Activated T-helper 1 cell treated with anti-CD3 and anti-CD28 coated beads, Interleukin-12 subunit alpha, Interleukin-12 subunit beta, Interleukin-2, Interleukin-4 antibody, amounts not matched to agents 30 ng/mL and 10 ng/mL and 1 ng/mL, durations not matched to agents 14 hours and 24 hours and 36 hours (primary cell): ENCODE measurements at regions not wholly inside any gene's neighbourhood (a gene's known extent, or its start where the extent isn't known, plus 50 kb on each side); places are given as distances from the start of the nearest gene placed in this dataset.
"Not testable (repeated sequence)": the region's sequence is repeated elsewhere in the genome, so short reads cannot be mapped to it uniquely, and the experiment has no call there.

ENCODE experiments used
- DNase-seq: peaks from one replicate; pipeline ENCODE4 v3.0.0; 2021; ENCODE audit warnings: low spot score
- H3K27ac Mint-ChIP-seq: one replicate; pipeline ENCODE4 v1.8.0; 2021; ENCODE audit warnings: mild to moderate bottlenecking, mixed read lengths
- H3K27me3 Mint-ChIP-seq: one replicate; pipeline ENCODE4 v1.8.0; 2022; ENCODE audit warnings: mild to moderate bottlenecking, moderate library complexity, mixed read lengths; ENCODE audit not compliant: insufficient read depth
- H3K36me3 Mint-ChIP-seq: one replicate; pipeline ENCODE4 v1.8.0; 2021; ENCODE audit warnings: low read depth, mixed read lengths
- H3K4me1 Mint-ChIP-seq: one replicate; pipeline ENCODE4 v1.8.0; 2021; ENCODE audit warnings: low read depth, mixed read lengths
- H3K4me3 Mint-ChIP-seq: one replicate; pipeline ENCODE4 v1.8.0; 2021; ENCODE audit warnings: mild to moderate bottlenecking, moderate library complexity, mixed read lengths
- H3K9me3 Mint-ChIP-seq: one replicate; pipeline ENCODE4 v1.8.0; 2021; ENCODE audit warnings: mixed read lengths
- intact Hi-C: fragments of 100-400 bp; cut with micrococcal nuclease; formaldehyde crosslinking; loops from one replicate; pipeline ENCODE4 v1.15.1; 2024

GRCh38 chrX:109902665-109903064, 100.2 kb upstream of the TMEM164 start:
- H3K27ac Mint-ChIP-seq, result no peak overlapping the region
- H3K4me1 Mint-ChIP-seq, result no peaks in the 10 kb centered on the region
- intact Hi-C loops, result no loop called here
- H3K4me3 Mint-ChIP-seq, result no peak overlapping the region
- H3K9me3 Mint-ChIP-seq, result no peaks in the 10 kb centered on the region
- peaks cover 3% of the 10 kb centered on the region for H3K27me3 Mint-ChIP-seq
- DNase-seq, result no peak
- no peaks in the 10 kb centered on the region for H3K36me3 Mint-ChIP-seq

GRCh38 chrX:109911046-109911445, 91.9 kb upstream of the TMEM164 start:
- Mint-ChIP-seq H3K27ac (no peak overlapping the region), H3K27me3 (no peaks in the 10 kb centered on the region), H3K9me3 (no peaks in the 10 kb centered on the region), H3K4me1 (no peaks in the 10 kb centered on the region), H3K36me3 (no peaks in the 10 kb centered on the region), H3K4me3 (no peak overlapping the region)
- no peak for DNase-seq
- intact Hi-C loops, result loop anchor here (2.0 kb wide), 1 partner anchor 236 kb away; no protein-coding TSS in a partner anchor

- H3K9me3 Mint-ChIP-seq, H3K27ac Mint-ChIP-seq, H3K36me3 Mint-ChIP-seq, DNase-seq, H3K4me1 Mint-ChIP-seq, intact Hi-C loops, H3K4me3 Mint-ChIP-seq, H3K27me3 Mint-ChIP-seq: not testable (repeated sequence)
These were observed 89.9 kb upstream of the TMEM164 start for GRCh38 chrX:109912993-109913392.

GRCh38 chrX:109914114-109914849, 88.6 kb upstream of the TMEM164 start:
- DNase-seq, result no peak
- Mint-ChIP-seq H3K36me3 (no peaks in the 10 kb centered on the region), H3K27ac (no peak overlapping the region), H3K4me3 (no peak overlapping the region), H3K9me3 (no peaks in the 10 kb centered on the region), H3K4me1 (no peaks in the 10 kb centered on the region), H3K27me3 (no peaks in the 10 kb centered on the region)
- intact Hi-C loops, result no loop called here

GRCh38 chrX:109918753-109919152, 84.2 kb upstream of the TMEM164 start:
- Mint-ChIP-seq H3K36me3 (no peaks in the 10 kb centered on the region), H3K9me3 (no peaks in the 10 kb centered on the region), H3K4me1 (no peaks in the 10 kb centered on the region), H3K27me3 (no peaks in the 10 kb centered on the region), H3K4me3 (no peak overlapping the region), H3K27ac (no peak overlapping the region)
- no peak for DNase-seq
- intact Hi-C loops, result no loop called here

GRCh38 chrX:109920325-109920724, 82.6 kb upstream of the TMEM164 start:
- H3K36me3 Mint-ChIP-seq, result no peaks in the 10 kb centered on the region
- no peaks in the 10 kb centered on the region for H3K27me3 Mint-ChIP-seq
- no peak overlapping the region for H3K4me3 Mint-ChIP-seq
- no peak for DNase-seq
- no peak overlapping the region for H3K27ac Mint-ChIP-seq
- intact Hi-C loops, result no loop called here
- peaks cover 9% of the 10 kb centered on the region for H3K4me1 Mint-ChIP-seq
- no peaks in the 10 kb centered on the region for H3K9me3 Mint-ChIP-seq

GRCh38 chrX:109920868-109921267, 82.0 kb upstream of the TMEM164 start:
- no peak overlapping the region for H3K4me3 Mint-ChIP-seq
- DNase-seq, result no peak
- H3K27me3 Mint-ChIP-seq, result no peaks in the 10 kb centered on the region
- intact Hi-C loops, result no loop called here
- H3K27ac Mint-ChIP-seq, result no peak overlapping the region
- peaks cover 10% of the 10 kb centered on the region for H3K4me1 Mint-ChIP-seq
- H3K36me3 Mint-ChIP-seq, result no peaks in the 10 kb centered on the region
- H3K9me3 Mint-ChIP-seq, result no peaks in the 10 kb centered on the region

- intact Hi-C loops, result no loop called here
- Mint-ChIP-seq H3K9me3 (no peaks in the 10 kb centered on the region), H3K4me3 (no peak overlapping the region), H3K36me3 (no peaks in the 10 kb centered on the region), H3K27me3 (no peaks in the 10 kb centered on the region), H3K27ac (no peak overlapping the region), H3K4me1 (peaks cover 10% of the 10 kb centered on the region)
- DNase-seq, result no peak
These were observed 80.7 kb upstream of the TMEM164 start for GRCh38 chrX:109922190-109922589.

- DNase-seq, H3K27me3 Mint-ChIP-seq, H3K4me3 Mint-ChIP-seq, H3K36me3 Mint-ChIP-seq, H3K9me3 Mint-ChIP-seq, H3K27ac Mint-ChIP-seq, intact Hi-C loops: not testable (repeated sequence)
- peaks cover 10% of the 10 kb centered on the region for H3K4me1 Mint-ChIP-seq
These were observed 77.9 kb upstream of the TMEM164 start for GRCh38 chrX:109925003-109925402.

GRCh38 chrX:109925656-109926055, 77.3 kb upstream of the TMEM164 start:
- H3K27me3 Mint-ChIP-seq, result no peaks in the 10 kb centered on the region
- intact Hi-C loops, result no loop called here
- no peak for DNase-seq
- peaks cover 10% of the 10 kb centered on the region for H3K4me1 Mint-ChIP-seq
- no peaks in the 10 kb centered on the region for H3K9me3 Mint-ChIP-seq
- no peaks in the 10 kb centered on the region for H3K36me3 Mint-ChIP-seq
- H3K4me3 Mint-ChIP-seq, result no peak overlapping the region
- no peak overlapping the region for H3K27ac Mint-ChIP-seq

- H3K27ac Mint-ChIP-seq, result no peak overlapping the region
- no peak overlapping the region for H3K4me3 Mint-ChIP-seq
- no peaks in the 10 kb centered on the region for H3K9me3 Mint-ChIP-seq
- intact Hi-C loops, result no loop called here
- H3K27me3 Mint-ChIP-seq, result no peaks in the 10 kb centered on the region
- H3K36me3 Mint-ChIP-seq, result no peaks in the 10 kb centered on the region
- DNase-seq, result no peak
- peaks cover 10% of the 10 kb centered on the region for H3K4me1 Mint-ChIP-seq
These were observed 76.8 kb upstream of the TMEM164 start for GRCh38 chrX:109926118-109926517.

GRCh38 chrX:109926743-109927662, 75.9 kb upstream of the TMEM164 start:
- Mint-ChIP-seq H3K4me1 (peaks cover 10% of the 10 kb centered on the region), H3K36me3 (no peaks in the 10 kb centered on the region), H3K27me3 (no peaks in the 10 kb centered on the region), H3K4me3 (no peak overlapping the region), H3K27ac (no peak overlapping the region), H3K9me3 (no peaks in the 10 kb centered on the region)
- no peak for DNase-seq
- intact Hi-C loops, result no loop called here

- no peak for DNase-seq
- intact Hi-C loops, result no loop called here
- Mint-ChIP-seq H3K27ac (no peak overlapping the region), H3K27me3 (no peaks in the 10 kb centered on the region), H3K4me1 (peaks cover 10% of the 10 kb centered on the region), H3K9me3 (no peaks in the 10 kb centered on the region), H3K4me3 (no peak overlapping the region), H3K36me3 (no peaks in the 10 kb centered on the region)
These were observed 75.1 kb upstream of the TMEM164 start for GRCh38 chrX:109927663-109928273.
